Brain pericyte (primary cell): ENCODE measurements at regions not wholly inside any gene's neighbourhood (a gene's known extent, or its start where the extent isn't known, plus 50 kb on each side); places are given as distances from the start of the nearest gene placed in this dataset.
"Not testable (repeated sequence)": the region's sequence is repeated elsewhere in the genome, so short reads cannot be mapped to it uniquely, and the experiment has no call there.

Source experiments
- DNase-seq: peaks from one replicate; pipeline ENCODE4 v3.0.0-alpha.2; 2012; ENCODE audit warnings: low read depth, low spot score

- DNase-seq, result no peak
Measured at GRCh38 chr12:58720421-58720820, 199.9 kb downstream of the LRIG3 start.

GRCh38 chr12:58725400-58726105 is 194.8 kb downstream of the LRIG3 start:
- DNase-seq, result no peak

- DNase-seq, result peak; percentile 8
Measured at GRCh38 chr12:58727521-58727920, 192.8 kb downstream of the LRIG3 start.

GRCh38 chr12:58728397-58728796 is 191.9 kb downstream of the LRIG3 start:
- DNase-seq, result no peak

- DNase-seq, result no peak
Measured at GRCh38 chr12:58731096-58731495, 189.2 kb downstream of the LRIG3 start.

GRCh38 chr12:58732894-58733293 is 187.4 kb downstream of the LRIG3 start:
- DNase-seq, result no peak

GRCh38 chr12:58741226-58741625 is 179.1 kb downstream of the LRIG3 start:
- no peak for DNase-seq

GRCh38 chr12:58745348-58746125 is 174.8 kb downstream of the LRIG3 start:
- no peak for DNase-seq

- DNase-seq, result no peak
Measured at GRCh38 chr12:58747533-58747932, 172.8 kb downstream of the LRIG3 start.

GRCh38 chr12:58750484-58750883 is 169.8 kb downstream of the LRIG3 start:
- DNase-seq, result peak; percentile 84

- DNase-seq, result peak; percentile 47
Measured at GRCh38 chr12:58757422-58757821, 162.9 kb downstream of the LRIG3 start.

GRCh38 chr12:58759745-58760144 is 160.6 kb downstream of the LRIG3 start:
- DNase-seq, result not testable (repeated sequence)

- DNase-seq, result no peak
Measured at GRCh38 chr12:58761308-58761707, 159.0 kb downstream of the LRIG3 start.

GRCh38 chr12:58764100-58764953 is 156.0 kb downstream of the LRIG3 start:
- no peak for DNase-seq

- DNase-seq, result no peak
Measured at GRCh38 chr12:58765076-58765475, 155.2 kb downstream of the LRIG3 start.

GRCh38 chr12:58765653-58766512 is 154.4 kb downstream of the LRIG3 start:
- no peak for DNase-seq

- DNase-seq, result no peak
Measured at GRCh38 chr12:58766513-58766870, 153.8 kb downstream of the LRIG3 start.

- DNase-seq, result no peak
Measured at GRCh38 chr12:58767496-58767895, 152.8 kb downstream of the LRIG3 start.

- DNase-seq, result no peak
Measured at GRCh38 chr12:58773986-58774385, 146.3 kb downstream of the LRIG3 start.

GRCh38 chr12:58774731-58775130 is 145.6 kb downstream of the LRIG3 start:
- DNase-seq, result no peak

GRCh38 chr12:58775396-58775795 is 144.9 kb downstream of the LRIG3 start:
- DNase-seq, result no peak
